HepG2 (cell line): ENCODE measurements at regions not wholly inside any gene's neighbourhood (a gene's known extent, or its start where the extent isn't known, plus 50 kb on each side); places are given as distances from the start of the nearest gene placed in this dataset.

ENCODE experiments used
- ATAC-seq: fragments of 200-7000 bp; cut with Tn5 transposase; 3 replicates; pipeline ENCODE4 v1.9.1; 2020; ENCODE audit warnings: mild to moderate bottlenecking, moderate library complexity
- BruUV-seq: library from RNA; stranded (reverse); fragments of 400-500 nt; replicated peaks from 2 replicates; lab custom pipeline; 2021; lab: Mats Ljungman, UMichigan
- CTCF ChIA-PET: fragments of 300-600 bp; formaldehyde crosslinking; extraction: SDS; loops from one replicate; lab custom pipeline; 2021; ENCODE audit warnings: low total read pairs, inconsistent platforms, low intra/inter-chr PET ratio; lab: Yijun Ruan, JAX
- POLR2A ChIA-PET: fragments of 350-600 bp; sonication (Branson Sonifier 250); formaldehyde crosslinking; loops from one replicate; lab custom pipeline; 2020; ENCODE audit warnings: antibody characterized with exemption, inconsistent platforms; lab: Yijun Ruan, JAX
- DNase-seq: peaks from one replicate; pipeline ENCODE4 v3.0.0-alpha.2; 2015; ENCODE audit warnings: low spot score
- FAIRE-seq: peaks from 3 replicates; lab custom pipeline; 2011; peaks lifted over from hg19 to GRCh38; lab: Jason Lieb, UNC
- H2AFZ ChIP-seq: one replicate; pipeline ENCODE4 v1.6.1; 2011; ENCODE audit warnings: low read length, inconsistent platforms
- H3K27ac ChIP-seq: fragments of 300-600 bp; 3 replicates; pipeline ENCODE4 v1.8.0; 2011; ENCODE audit warnings: mixed run types, mild to moderate bottlenecking, mixed read lengths, low read length, inconsistent platforms; ENCODE audit not compliant: insufficient read depth; ENCODE audit errors: extremely low read length
- H3K27me3 ChIP-seq, 2 experiments: fragments of 200-600 bp in 1 of 2; 2 replicates in 1 of 2; 3 replicates in 1 of 2; pipeline versions ENCODE4 v1.6.0 to v1.8.0; 2011; ENCODE audit warnings: low read length in 2 of 2, mild to moderate bottlenecking in 2 of 2, moderate library complexity in 2 of 2, inconsistent platforms in 1 of 2; ENCODE audit not compliant: insufficient read depth in 2 of 2, control insufficient read depth in 1 of 2
- H3K36me3 ChIP-seq, 2 experiments: fragments of 200-600 bp in 1 of 2; replicated peaks in 1 of 2; 2 replicates in 1 of 2; 3 replicates in 1 of 2; pipeline versions ENCODE4 v1.5.1 to v1.8.0; 2011; ENCODE audit warnings: low read length in 2 of 2, inconsistent platforms in 1 of 2; ENCODE audit not compliant: insufficient read depth in 2 of 2, control insufficient read depth in 1 of 2
- H3K4me1 ChIP-seq: 2 replicates; pipeline ENCODE4 v1.5.1; 2012; ENCODE audit warnings: low read length, inconsistent platforms; ENCODE audit not compliant: insufficient read depth
- H3K4me2 ChIP-seq: 2 replicates; pipeline ENCODE4 v1.6.0; 2011; ENCODE audit warnings: low read depth, low read length, inconsistent platforms
- H3K4me3 ChIP-seq, 3 experiments: fragments of 200-600 bp in 1 of 3; sonication (generic), shearing (Covaris generic) in 1 of 3; replicated peaks in 1 of 3; 2 replicates each; pipeline ENCODE4 v1.5.1; 2011 to 2016; ENCODE audit warnings: low read length in 3 of 3, inconsistent platforms in 2 of 3, low read depth in 2 of 3, mild to moderate bottlenecking in 2 of 3, control low read depth in 1 of 3, mixed read lengths in 1 of 3; ENCODE audit not compliant: insufficient read depth in 1 of 3
- H3K79me2 ChIP-seq: one replicate; pipeline ENCODE4 v1.6.1; 2011; ENCODE audit warnings: low read length, inconsistent platforms; ENCODE audit not compliant: insufficient read depth
- H3K9ac ChIP-seq: 2 replicates; pipeline ENCODE4 v1.6.0; 2011; ENCODE audit warnings: mild to moderate bottlenecking, low read depth, low read length, inconsistent platforms; ENCODE audit not compliant: insufficient read depth
- H3K9me3 ChIP-seq: 2 replicates; pipeline ENCODE4 v1.5.1; 2012; ENCODE audit warnings: mild to moderate bottlenecking, low read length
- H4K20me1 ChIP-seq: 2 replicates; pipeline ENCODE4 v1.6.0; 2011; ENCODE audit warnings: inconsistent platforms, mild to moderate bottlenecking, low read length, moderate library complexity; ENCODE audit not compliant: insufficient read depth
- ARNT2 ChIP-seq: sonication (generic); formaldehyde crosslinking; IDR thresholded peaks from 2 replicates; pipeline ENCODE4 v1.8.0; 2022; ENCODE audit warnings: mild to moderate bottlenecking, low read depth, missing genetic modification reagents, moderate library complexity
- ERF ChIP-seq: IDR thresholded peaks from 2 replicates; pipeline ENCODE4 v1.6.1; 2018; ENCODE audit warnings: missing biosample characterization, missing genetic modification reagents
- FLYWCH1 ChIP-seq: sonication (generic); formaldehyde crosslinking; IDR thresholded peaks from 2 replicates; pipeline ENCODE4 v1.8.1; 2023; ENCODE audit warnings: mild to moderate bottlenecking, missing genetic modification reagents
- HNF1B ChIP-seq: sonication (generic); formaldehyde crosslinking; IDR thresholded peaks from 2 replicates; pipeline ENCODE4 v1.5.1; 2020; ENCODE audit warnings: mild to moderate bottlenecking, moderate library complexity, missing genetic modification reagents
- POLR2AphosphoS5 ChIP-seq: IDR thresholded peaks from 2 replicates; pipeline ENCODE4 v1.6.1; 2012; ENCODE audit warnings: low read depth, low read length
- RBM22 ChIP-seq: fragments of 200-400 bp; formaldehyde crosslinking; optimal IDR thresholded peaks from 2 replicates; pipeline ENCODE3; 2017; ENCODE audit warnings: mild to moderate bottlenecking, low read length, moderate library complexity
- TBP ChIP-seq: sonication (generic); formaldehyde crosslinking; IDR thresholded peaks from 2 replicates; pipeline ENCODE4 v1.5.0; 2020; ENCODE audit warnings: missing genetic modification reagents
- ZBTB21 ChIP-seq: sonication (generic); formaldehyde crosslinking; IDR thresholded peaks from 2 replicates; pipeline ENCODE4 v1.4.0; 2020; ENCODE audit warnings: missing genetic modification reagents
- ZNF17 ChIP-seq: sonication (generic); formaldehyde crosslinking; IDR thresholded peaks from 2 replicates; pipeline ENCODE4 v1.5.0; 2020; ENCODE audit warnings: mild to moderate bottlenecking, missing genetic modification reagents
- ZNF326 ChIP-seq: sonication (generic); formaldehyde crosslinking; IDR thresholded peaks from 2 replicates; pipeline ENCODE4 v1.4.0; 2020; ENCODE audit warnings: missing genetic modification reagents, borderline replicate concordance
- ZNF546 ChIP-seq: sonication (generic); formaldehyde crosslinking; conservative IDR thresholded peaks from 2 replicates; pipeline ENCODE4 v1.8.1; 2023; ENCODE audit warnings: mild to moderate bottlenecking, missing genetic modification reagents
- ZNF549 ChIP-seq: sonication (generic); formaldehyde crosslinking; IDR thresholded peaks from 2 replicates; pipeline ENCODE4 v1.5.0; 2020; ENCODE audit warnings: missing genetic modification reagents
- ZNF589 ChIP-seq: sonication (generic); formaldehyde crosslinking; conservative IDR thresholded peaks from 2 replicates; pipeline ENCODE4 v1.8.0; 2022; ENCODE audit warnings: mild to moderate bottlenecking, moderate library complexity, missing genetic modification reagents
- ZNF83 ChIP-seq: sonication (generic); formaldehyde crosslinking; IDR thresholded peaks from 2 replicates; pipeline ENCODE4 v1.4.0; 2020; ENCODE audit warnings: missing genetic modification reagents, mild to moderate bottlenecking, borderline replicate concordance
- WGBS: methylation state at CpG from one replicate; pipeline ENCODE4 v1.1.6; 2017; ENCODE audit warnings: low lambda C conversion rate; 5-methylcytosine and 5-hydroxymethylcytosine counted together
- in situ Hi-C: cut with HindIII; loops from 2 replicates; pipeline ENCODE4 v1.10.0; 2017; ENCODE audit warnings: low pct_unique_long_range_greater_than_20kb; ENCODE audit not compliant: extremely low pct_ligation_motif_present
- intact Hi-C: fragments of 100-400 bp; cut with micrococcal nuclease; formaldehyde crosslinking; loops from one replicate; pipeline ENCODE4 v1.10.0; 2022; ENCODE audit not compliant: unreplicated experiment
- TF ChIP-seq, protein P1 (sequence below): sonication (generic); formaldehyde crosslinking; conservative IDR thresholded peaks from 2 replicates; pipeline ENCODE4 v1.4.0; 2020; ENCODE audit warnings: missing genetic modification reagents
- TF ChIP-seq, protein P2 (sequence below): sonication (generic); formaldehyde crosslinking; IDR thresholded peaks from 2 replicates; pipeline ENCODE4 v1.8.0; 2022; ENCODE audit warnings: mild to moderate bottlenecking, missing genetic modification reagents, moderate library complexity
- TF ChIP-seq, protein P3 (sequence below): sonication (generic); formaldehyde crosslinking; IDR thresholded peaks from 2 replicates; pipeline ENCODE4 v1.4.0; 2020; ENCODE audit warnings: missing genetic modification reagents

DNA sequence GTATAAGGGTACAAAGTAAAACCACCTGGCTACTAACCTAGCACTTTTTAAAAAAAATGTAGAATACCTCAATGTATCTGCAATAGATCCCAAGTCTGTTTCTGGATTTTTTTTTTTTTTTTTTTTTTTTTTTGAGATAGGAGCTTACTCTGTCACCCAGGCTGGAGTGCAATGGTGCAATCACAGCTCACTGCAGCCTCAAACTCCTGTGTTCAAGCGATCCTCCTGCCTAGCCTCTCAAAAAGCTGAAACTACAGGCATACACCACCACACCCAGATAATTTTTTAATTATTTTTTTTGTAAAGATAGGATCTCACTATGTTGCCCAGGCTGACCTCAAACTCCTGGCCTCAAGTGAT, 537.5 kb upstream of the CAMK1G start (continued):
- TF ChIP-seq, protein P1, sequence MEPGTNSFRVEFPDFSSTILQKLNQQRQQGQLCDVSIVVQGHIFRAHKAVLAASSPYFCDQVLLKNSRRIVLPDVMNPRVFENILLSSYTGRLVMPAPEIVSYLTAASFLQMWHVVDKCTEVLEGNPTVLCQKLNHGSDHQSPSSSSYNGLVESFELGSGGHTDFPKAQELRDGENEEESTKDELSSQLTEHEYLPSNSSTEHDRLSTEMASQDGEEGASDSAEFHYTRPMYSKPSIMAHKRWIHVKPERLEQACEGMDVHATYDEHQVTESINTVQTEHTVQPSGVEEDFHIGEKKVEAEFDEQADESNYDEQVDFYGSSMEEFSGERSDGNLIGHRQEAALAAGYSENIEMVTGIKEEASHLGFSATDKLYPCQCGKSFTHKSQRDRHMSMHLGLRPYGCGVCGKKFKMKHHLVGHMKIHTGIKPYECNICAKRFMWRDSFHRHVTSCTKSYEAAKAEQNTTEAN, result no peak
- no peak for TF ChIP-seq HNF1B
- no peak for TF ChIP-seq ARNT2 (CRISPR knock-in tag)
- no peak for TF ChIP-seq ZNF17
- TF ChIP-seq ZNF83, result no peak
- TF ChIP-seq, protein P2, sequence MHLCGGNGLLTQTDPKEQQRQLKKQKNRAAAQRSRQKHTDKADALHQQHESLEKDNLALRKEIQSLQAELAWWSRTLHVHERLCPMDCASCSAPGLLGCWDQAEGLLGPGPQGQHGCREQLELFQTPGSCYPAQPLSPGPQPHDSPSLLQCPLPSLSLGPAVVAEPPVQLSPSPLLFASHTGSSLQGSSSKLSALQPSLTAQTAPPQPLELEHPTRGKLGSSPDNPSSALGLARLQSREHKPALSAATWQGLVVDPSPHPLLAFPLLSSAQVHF, result no peak
- no peak for TF ChIP-seq ZNF546 (CRISPR knock-in tag)
- no peak for TF ChIP-seq ERF (CRISPR knock-in tag)

GRCh38 chr1:209046935-209047334, 536.6 kb upstream of the CAMK1G start:
- TF ChIP-seq, protein P3, sequence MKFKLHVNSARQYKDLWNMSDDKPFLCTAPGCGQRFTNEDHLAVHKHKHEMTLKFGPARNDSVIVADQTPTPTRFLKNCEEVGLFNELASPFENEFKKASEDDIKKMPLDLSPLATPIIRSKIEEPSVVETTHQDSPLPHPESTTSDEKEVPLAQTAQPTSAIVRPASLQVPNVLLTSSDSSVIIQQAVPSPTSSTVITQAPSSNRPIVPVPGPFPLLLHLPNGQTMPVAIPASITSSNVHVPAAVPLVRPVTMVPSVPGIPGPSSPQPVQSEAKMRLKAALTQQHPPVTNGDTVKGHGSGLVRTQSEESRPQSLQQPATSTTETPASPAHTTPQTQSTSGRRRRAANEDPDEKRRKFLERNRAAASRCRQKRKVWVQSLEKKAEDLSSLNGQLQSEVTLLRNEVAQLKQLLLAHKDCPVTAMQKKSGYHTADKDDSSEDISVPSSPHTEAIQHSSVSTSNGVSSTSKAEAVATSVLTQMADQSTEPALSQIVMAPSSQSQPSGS (CRISPR knock-in tag), result no peak
- no peak for TF ChIP-seq ZBTB21 (CRISPR knock-in tag)
- no peak for TF ChIP-seq POLR2AphosphoS5
- no peak for TF ChIP-seq TBP (CRISPR knock-in tag)
- TF ChIP-seq FLYWCH1 (CRISPR knock-in tag), result no peak
- no peak for TF ChIP-seq ZNF589 (CRISPR knock-in tag)
- no peak for TF ChIP-seq ZNF549
- no peak for TF ChIP-seq ZNF326 (CRISPR knock-in tag)
- no peak for TF ChIP-seq RBM22
- no peaks in the 10 kb centered on the region for H3K4me1 ChIP-seq
- H3K27ac ChIP-seq, result no peak overlapping the region
- H4K20me1 ChIP-seq, result no peaks in the 10 kb centered on the region
- POLR2A ChIA-PET, result no interaction called here
- CTCF ChIA-PET, result no interaction called here
- in situ Hi-C loops (no loop called here), intact Hi-C loops (no loop called here)
- H3K9ac ChIP-seq, result no peak overlapping the region
- no peak overlapping the region for H3K4me3 ChIP-seq
- H3K27me3 ChIP-seq, result no peaks in the 10 kb centered on the region
- DNase-seq (no peak), ATAC-seq (no peak), FAIRE-seq (no peak)
- no peak overlapping the region for H2AFZ ChIP-seq
- H3K4me2 ChIP-seq, result no peak overlapping the region
- BruUV-seq, result no TSS peak
- no peaks in the 10 kb centered on the region for H3K79me2 ChIP-seq
- peaks cover 13% of the 10 kb centered on the region for H3K9me3 ChIP-seq
- 0% methylated on average over 4 of the region's 4 CpGs for WGBS
- no peaks in the 10 kb centered on the region for H3K36me3 ChIP-seq
